ENCODE measurements at regions not wholly inside any gene's neighbourhood (a gene's known extent, or its start where the extent isn't known, plus 50 kb on each side); places are given as distances from the start of the nearest gene placed in this dataset.
"Not testable (repeated sequence)": the region's sequence is repeated elsewhere in the genome, so short reads cannot be mapped to it uniquely, and the experiment has no call there.

- not testable (repeated sequence) for DNase-seq
Measured at GRCh38 chr5:62242000-62242399, 64.0 kb upstream of the KIF2A start.

GRCh38 chr5:62243046-62243445, 63.0 kb upstream of the KIF2A start:
- not testable (repeated sequence) for DNase-seq

GRCh38 chr5:62248192-62248591, 57.8 kb upstream of the KIF2A start:
- not testable (repeated sequence) for DNase-seq

GRCh38 chr5:62250085-62250484, 55.9 kb upstream of the KIF2A start:
- not testable (repeated sequence) for DNase-seq

- not testable (repeated sequence) for DNase-seq
Measured at GRCh38 chr5:62250919-62251318, 55.1 kb upstream of the KIF2A start.

GRCh38 chr5:62252519-62252918, 53.5 kb upstream of the KIF2A start:
- DNase-seq: not testable (repeated sequence)

GRCh38 chr5:62255551-62255950, 50.5 kb upstream of the KIF2A start:
- not testable (repeated sequence) for DNase-seq

- peak; percentile 8 for DNase-seq
Measured at GRCh38 chr5:62256161-62257019, 49.6 kb upstream of the KIF2A start.

Data from DMS153 (cell line).